GM19025 (cell line): ENCODE measurements at regions not wholly inside any gene's neighbourhood (a gene's known extent, or its start where the extent isn't known, plus 50 kb on each side); places are given as distances from the start of the nearest gene placed in this dataset.
"Not testable (repeated sequence)": the region's sequence is repeated elsewhere in the genome, so short reads cannot be mapped to it uniquely, and the experiment has no call there.

Source experiments
- ATAC-seq: cut with Tn5 transposase; IDR thresholded peaks from one replicate; pipeline ENCODE4 v1.9.1; 2021; ENCODE audit warnings: mild to moderate bottlenecking, low read depth, moderate library complexity; ENCODE audit not compliant: unreplicated experiment

DNA sequence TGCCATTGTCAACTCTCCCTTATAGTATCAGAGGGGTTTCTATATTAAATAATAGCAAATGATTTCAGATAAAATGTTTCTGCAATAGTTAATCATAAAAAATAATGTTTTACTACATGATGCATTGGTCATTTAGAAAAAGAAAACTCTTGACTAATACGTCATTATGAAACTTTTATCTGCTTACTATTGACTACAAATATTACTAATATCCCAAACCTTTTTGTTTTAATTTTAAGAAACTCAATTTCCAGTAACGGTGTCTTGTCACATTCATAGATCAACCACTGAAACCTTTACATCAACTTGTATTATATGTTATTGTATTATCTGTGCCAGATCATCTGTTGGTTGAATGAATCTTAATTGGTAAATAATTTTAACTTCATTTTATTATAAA, 482.9 kb upstream of the SLC35B3 start:
- ATAC-seq: no peak

DNA sequence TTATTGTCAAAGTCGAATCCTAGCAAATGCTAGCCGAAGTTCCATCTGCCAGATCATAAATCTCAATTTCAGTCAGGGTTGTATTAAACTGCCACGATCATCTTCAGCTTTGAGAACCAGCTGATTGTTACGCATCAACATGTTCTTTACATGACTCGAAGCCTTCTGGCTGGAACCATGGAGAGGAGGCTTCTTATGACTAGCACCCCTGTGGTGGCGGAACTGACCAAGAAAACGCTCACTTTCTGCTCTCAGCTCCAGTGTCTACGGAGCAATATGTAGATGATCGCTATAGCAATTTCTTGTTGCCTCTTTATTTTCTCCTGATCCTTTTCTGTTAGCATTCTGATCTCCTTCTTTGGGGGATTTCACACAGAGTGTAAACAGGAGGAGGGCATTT, 479.4 kb upstream of the SLC35B3 start:
- no peak for ATAC-seq

DNA sequence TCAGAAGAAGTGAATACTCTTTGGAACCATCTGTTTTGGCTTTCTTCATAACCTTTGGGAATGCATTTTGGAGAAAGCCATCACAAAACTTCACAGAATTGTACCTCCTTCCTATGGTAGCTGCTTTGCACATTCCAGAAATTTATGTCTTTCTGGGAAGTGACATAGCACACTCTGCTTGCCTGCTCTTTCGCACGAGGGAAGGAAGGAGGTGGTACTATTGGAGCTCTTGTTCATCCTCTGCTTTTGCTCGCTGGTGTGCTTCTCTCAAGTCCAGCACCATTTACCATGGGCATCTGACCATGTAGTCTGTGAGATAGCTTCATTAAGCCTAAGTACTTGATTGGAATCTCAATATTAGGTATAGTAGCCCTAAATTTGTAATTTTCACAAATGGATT, 473.3 kb upstream of the SLC35B3 start:
- no peak for ATAC-seq

DNA sequence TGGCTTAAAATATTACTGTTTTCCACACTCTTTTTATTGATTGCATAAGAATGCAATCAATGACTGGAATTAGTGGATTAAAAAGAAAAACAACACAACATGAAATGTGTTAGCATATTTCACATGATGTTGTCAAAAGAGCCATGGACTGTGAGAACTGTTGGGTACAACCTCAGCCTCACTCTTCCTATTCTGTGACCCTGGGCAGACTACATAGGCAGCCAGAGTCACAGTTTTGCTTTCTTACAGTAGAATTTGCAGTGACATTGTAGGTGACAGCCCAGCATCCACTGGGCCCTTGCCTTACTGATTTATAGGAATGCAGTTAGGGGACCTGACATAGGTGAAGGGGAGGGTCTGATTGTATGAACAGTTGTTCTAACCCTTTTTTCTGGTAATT, 471.4 kb upstream of the SLC35B3 start:
- ATAC-seq: no peak

DNA sequence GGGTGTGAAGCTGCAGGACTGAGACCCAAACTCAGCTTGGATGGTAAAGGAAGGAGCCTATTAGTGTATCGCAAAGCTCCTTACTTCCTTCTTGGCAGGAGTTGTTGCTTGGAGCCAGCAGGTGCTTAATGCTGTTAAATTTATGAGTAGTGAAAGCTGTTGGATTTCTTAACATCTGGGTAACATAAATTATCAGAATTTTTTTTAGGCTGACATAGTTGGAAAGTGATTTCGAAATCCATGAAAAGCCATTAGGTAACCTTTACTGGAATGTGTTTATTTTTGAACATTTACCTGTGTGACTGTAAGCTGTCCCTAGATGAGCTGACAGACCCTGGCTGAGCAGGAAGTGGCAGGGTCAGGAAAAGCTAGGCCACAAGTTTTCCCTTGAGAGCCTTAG, 470.4 kb upstream of the SLC35B3 start:
- ATAC-seq: no peak

DNA sequence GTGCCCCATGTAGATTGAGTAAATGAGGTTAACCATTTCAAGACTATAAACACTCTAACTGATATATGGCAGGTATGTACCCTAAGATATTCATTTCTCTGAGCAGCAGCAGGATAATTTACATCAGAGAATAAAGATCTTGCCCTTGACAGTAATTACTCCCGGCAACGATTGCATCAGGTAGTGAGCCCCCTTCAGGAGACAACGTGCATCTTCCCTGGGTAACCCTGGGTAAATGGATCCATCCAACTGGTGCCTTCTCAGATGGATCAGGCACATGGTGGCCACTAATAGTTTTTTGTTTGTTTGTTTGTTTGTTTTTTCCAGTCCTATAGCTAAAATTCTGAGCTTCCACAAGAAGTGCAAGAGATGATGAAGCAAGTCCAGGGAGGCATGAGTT, 469.4 kb upstream of the SLC35B3 start:
- no peak for ATAC-seq

DNA sequence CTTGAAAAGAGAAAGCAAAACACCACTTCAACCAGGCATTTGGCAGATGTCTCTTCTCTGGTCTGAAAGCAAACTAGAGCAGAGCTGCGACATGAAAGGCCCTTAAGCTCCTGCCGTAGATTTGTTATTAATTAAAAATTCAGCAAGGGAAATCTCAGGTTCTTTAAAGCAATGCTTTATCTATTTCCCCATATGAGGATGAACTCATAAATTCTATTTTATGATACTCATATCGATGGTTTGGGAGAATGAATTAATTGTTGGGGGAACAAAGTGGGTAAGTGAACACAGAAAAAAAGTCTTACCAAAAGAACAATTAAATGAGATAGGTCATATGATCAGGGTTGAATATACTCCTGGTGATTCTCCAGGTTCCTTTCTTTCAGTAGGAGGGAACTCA, 464.7 kb upstream of the SLC35B3 start:
- no peak for ATAC-seq

DNA sequence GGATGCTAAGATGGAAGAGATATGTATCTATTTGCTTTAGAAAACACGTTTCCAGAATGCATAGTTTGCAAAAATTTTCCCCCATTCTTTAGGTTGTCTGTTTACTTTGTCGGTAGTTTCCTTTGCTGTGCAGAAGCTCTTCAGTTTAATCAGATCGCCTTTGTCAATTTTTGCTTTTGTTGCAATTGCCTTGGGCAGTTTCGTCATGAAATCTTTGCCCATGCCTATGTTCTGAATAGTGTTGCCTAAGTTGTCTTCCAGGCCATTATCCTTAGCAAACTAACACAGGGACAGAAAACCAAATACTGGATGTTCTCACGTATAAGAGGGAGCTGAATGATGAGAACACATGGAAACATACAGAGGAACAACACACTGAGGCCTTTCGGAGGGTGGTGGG, 454.2 kb upstream of the SLC35B3 start:
- ATAC-seq: no peak

DNA sequence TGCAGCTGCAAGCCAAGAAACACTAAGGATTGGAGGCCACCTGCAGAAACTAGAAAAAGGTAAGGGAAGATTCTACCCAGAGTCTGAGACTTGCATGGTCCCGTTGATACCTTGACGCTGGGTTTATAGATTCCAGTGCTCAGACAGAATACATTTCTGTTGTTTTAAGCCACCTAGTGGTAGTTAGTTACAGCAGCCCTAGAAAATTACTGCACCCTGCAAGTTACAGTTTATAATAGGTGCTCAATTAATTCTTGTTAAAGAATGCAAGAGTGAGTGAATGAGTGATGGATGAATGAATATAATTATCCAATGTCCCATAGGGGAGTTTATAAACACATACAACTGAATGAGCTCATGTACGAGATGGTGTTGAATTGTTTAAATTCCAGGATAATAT, 453.1 kb upstream of the SLC35B3 start:
- no peak for ATAC-seq

DNA sequence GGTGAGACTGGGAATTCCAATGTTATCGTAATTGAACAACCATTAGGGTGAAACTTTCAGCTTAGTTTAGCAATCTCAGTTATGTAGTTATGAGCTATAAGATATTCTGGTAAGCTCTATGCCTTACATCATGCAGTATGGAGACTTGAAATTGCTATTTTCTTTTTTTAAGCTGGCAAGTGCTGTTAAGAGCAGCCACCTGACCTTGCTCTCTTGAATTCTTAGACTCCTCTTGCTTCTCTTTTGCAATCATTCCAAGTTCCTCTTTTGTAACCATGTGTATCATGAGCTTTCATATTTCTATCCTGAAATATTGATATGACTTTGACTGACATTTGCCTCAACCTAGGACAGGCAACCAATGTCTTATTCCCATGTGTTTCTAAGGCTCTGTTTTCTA, 446.3 kb upstream of the SLC35B3 start:
- no peak for ATAC-seq

DNA sequence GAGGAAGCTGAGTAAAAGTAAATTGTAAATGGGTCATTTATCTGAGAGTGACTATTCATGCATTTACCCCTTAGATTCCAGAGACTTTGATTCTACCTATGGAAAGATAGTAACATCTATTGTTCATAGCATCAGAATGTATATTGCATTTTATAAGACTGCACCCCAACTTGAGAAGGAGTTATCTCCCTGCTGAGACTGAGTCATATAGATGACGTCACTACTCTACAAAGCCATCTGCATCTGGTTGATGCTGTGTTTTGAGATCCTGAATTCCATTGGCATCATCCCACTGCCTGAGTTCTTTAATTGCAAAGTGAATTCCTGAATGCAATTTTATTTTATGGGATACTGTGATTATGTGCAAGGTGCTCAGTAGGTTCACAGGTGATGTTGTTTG, 444.0 kb upstream of the SLC35B3 start:
- ATAC-seq: no peak

DNA sequence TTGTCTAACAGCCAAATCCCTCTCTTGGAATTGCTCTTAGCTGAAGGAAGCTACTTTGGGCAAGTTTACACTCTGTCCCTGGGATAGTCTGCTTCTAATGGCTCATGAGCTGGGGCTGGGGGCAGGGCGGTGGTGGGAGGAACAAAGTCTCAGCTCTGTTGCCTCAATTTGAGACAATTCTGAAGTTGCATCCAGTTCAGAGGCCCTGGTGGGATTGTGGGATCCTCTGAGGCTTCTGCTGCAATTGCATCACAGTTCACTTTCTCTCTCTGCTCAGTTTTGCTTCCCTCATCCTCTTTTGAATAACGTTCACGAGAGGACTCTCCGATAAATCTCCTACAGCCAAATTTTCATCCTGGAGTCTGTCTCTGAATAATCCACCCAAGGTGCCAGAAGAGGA, 440.6 kb upstream of the SLC35B3 start:
- no peak for ATAC-seq

DNA sequence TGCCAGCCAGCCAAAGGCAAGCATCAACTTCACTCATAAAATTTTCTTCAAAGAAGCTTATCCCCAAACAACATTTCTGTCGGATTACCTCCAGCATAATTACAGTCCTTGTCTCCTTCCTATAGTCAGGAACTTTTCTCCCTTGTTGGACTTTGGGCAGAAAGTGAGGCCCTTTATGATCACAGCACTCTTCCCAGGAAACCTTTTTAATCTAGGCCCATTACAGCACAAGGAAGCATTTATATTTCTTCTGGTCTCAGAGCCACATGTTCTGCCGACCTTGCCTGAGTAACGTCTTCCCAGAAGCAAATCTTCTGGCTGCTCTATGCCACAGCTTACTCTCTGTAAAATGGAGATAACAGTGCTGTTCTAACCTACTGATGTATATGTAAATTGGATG, 437.2 kb upstream of the SLC35B3 start:
- ATAC-seq: no peak

DNA sequence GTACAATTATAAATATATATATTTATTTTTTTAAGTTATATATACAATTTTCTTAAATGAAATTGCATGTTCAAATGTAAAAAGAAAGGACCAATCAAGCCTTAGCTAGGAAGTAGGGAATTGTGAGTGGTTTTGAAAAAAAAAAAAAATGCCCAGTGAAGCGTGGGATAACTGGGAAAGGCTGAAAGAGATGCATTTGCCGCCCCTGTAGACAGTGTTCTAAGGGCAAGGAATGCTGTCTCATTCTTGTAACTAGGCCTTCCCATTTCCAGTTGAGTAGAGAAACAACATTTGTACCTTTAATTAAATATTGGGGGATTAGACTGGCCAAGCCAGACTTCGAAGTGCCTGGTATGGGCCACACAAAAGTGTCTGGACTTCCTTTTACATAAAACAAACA, 430.1 kb upstream of the SLC35B3 start:
- no peak for ATAC-seq

DNA sequence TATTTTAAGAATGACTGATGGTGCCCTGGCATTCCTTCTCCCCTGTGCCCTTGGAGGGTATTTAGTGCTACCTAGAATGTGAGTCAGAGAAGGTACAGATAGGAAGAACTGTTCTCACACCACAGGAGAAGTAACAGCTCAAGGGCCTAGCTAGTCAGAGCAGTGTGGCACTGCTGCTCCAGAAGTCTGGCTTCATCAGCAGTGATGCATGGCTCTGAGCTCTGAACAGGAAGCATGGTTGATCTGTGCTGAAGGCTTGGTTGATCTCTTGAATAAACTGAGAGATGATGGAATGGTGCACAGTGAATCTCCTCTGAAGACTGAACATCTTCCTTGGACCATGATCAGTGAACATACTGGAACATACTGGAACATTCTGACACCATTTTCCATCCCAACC, 425.3 kb upstream of the SLC35B3 start:
- ATAC-seq: no peak

DNA sequence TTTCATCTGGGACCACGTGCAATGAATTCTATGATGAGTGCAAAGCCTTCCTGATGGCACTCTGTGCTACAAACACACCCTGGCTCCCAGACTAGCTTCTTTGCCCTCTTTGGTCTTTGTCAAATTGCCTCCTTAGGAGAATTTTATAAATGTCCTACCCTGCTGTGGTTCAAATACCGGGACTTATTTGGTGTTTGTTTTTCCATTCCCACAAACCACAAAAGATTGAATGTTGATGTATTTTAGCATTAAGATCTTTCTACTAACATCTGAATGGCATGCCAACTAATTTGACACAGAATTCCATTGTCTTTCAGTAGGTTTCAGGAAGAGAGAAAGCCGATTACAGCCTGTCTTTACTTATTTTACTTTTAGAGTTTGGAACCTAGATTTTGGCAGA, 424.2 kb upstream of the SLC35B3 start:
- ATAC-seq: no peak

DNA sequence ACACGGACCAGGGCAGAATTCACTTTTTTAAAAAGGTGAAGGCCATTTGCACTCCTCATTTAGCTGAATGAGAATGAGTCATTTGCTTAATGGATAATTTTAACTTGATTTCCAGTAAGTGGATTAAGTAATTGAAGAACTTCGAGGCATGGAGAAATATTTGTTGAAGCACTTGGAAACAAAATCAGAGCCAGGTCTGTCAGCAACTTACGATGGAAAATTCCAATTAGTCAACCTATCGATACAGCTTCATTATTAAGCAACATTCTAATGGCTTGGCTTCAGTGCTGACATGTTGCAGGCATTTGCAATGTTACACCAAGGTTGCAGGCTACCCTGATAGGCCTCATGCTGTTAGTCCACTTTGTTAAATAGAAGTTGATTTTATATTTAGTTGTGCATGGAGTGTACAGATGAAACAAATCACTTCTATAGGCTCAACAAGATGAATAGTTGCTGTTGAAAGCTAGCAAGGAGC, 423.5 kb upstream of the SLC35B3 start:
- no peak for ATAC-seq

DNA sequence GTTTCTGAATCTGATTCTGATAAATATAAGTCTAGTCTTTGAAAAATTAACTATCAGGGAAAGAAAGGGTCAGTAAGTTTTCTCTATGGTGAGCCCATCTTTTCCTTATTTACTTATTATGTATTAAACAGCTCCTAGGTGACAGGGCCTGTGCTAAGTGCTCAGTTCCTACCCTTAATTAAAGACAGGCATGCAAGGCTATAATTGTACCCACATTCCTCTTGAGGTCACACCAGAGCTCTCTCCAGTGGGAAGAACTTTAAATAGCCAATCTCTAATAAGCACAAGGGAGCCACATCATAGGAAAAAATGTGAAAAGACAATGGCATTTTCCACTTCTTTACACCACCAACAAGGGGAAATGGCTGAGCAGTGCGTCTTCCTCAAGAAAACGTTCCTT, 421.8 kb upstream of the SLC35B3 start:
- ATAC-seq: no peak

DNA sequence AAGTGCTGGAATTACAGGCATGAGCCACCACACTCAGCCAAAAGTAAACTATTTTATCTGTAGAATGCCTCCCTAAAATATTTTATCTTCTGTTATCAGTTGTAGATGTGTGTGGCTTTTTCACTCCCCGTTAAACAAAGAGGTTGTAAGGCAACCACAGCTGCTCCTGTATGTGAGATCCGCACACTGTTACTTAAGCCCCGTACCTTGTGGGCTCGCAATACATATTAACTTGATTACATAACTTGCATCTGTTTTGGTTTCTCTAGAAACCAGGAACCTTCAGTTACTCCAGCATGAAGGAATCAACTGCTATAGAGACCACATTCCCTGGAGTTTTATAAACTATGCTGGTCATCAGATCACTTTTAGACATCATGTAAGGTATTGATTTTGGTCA, 420.1 kb upstream of the SLC35B3 start:
- no peak for ATAC-seq

DNA sequence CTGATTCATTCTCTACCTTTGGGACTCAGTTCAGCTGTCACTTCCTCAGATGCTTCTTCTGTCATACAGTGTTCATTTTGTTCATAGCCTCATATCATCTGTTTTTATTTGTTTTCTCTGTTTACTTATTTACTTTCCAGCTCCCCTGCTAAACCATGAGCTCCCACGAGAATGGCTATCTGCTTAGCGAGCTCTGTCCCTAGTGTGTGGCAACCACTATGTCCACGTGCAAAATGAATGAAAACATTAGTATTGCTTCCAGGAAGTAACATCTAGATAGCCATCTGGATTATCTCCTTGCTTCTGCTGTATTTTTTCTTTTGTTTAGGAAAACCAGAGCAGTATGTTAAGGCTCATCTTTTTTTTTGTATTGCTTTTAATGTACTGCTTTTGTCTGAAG, 417.0 kb upstream of the SLC35B3 start:
- ATAC-seq: no peak

DNA sequence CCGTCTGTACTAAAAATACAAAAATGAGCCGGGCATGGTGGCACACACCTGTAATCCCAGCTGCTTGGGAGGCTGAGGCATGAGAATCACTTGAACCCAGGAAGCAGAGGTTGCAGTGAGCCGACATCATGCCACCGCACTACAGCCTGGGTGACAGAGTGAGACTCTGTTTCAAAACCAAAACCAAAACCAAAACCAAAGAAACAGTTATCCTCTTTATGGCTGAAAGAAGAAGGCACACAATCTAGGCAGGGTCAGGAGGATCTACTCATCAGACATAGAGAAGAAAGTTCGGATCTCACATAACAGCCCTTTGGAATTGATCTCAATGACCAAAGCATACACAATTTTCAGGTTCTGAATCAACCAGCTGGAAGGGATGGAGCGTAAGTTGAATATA, 411.3 kb upstream of the SLC35B3 start:
- ATAC-seq: not testable (repeated sequence)

DNA sequence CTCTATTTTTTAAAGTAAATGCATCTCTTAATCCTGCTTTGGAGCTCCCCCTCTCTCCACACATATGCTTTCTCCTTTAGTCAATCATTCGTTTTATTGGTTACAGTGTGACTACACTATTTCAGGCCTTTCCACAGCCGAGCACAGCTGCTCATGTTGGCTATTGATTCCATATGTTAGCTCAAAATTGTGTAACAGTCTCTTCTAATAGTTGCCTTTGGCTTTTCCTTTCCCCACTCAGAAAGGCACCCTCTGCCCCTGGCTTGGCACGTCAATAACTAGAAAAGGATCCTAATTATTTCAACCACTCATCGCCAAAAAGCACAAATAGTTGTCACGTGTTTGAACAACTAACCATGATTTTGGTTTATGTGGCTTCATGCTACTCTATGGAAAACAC, 410.3 kb upstream of the SLC35B3 start:
- no peak for ATAC-seq

DNA sequence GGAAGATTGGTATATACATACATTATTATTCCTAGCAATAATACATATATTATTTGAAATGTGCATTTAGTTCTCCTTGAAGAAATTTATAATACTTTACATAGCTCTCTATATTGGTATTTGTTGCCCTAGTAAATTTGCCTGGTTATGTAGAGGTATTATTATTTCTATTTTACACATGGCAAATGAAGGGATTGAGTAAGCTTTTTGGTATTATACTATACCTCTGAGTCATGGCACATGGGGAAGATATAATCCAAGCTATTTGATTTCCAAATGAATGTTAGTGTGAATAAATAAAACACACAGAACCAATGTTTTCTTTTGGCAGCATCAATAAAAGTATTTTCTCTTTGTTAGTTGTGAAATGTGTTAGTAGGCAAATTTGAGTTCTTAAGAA, 409.6 kb upstream of the SLC35B3 start:
- no peak for ATAC-seq

DNA sequence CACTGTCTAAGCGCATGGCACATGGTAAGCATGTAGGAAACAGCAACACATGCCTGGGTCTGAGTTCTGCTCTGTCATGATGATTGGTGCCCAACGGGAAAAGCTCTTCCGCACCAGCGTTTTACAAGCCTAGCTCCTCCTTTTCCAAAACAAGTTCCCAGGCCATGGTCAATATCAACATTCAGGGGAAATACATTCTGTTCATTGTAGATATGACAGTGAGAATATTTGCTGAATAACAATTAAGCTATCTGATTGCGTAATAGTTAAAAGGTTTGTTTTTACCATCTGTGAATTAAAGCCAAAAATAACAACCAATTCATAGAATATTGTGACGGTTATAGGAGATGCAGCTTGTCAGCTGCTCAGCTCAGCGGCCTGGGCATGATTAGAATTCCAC, 404.3 kb upstream of the SLC35B3 start:
- no peak for ATAC-seq
